Lower leg skin (tissue), 4 donors: ENCODE measurements at regions not wholly inside any gene's neighbourhood (a gene's known extent, or its start where the extent isn't known, plus 50 kb on each side); places are given as distances from the start of the nearest gene placed in this dataset.

Experiments
- DNase-seq, 2 donors: peaks; one replicate each; pipeline ENCODE4 v3.0.0-alpha.2; 2019; ENCODE audit warnings: low spot score in 2 of 2
- H3K4me3 ChIP-seq: fragments of 200-600 bp; sonication (generic); 2 replicates; pipeline ENCODE4 v1.5.1; 2017; ENCODE audit warnings: mild to moderate bottlenecking, low read depth; ENCODE audit not compliant: poor library complexity, severe bottlenecking
- CTCF ChIP-seq, 3 donors: fragments of 450-650 bp; IDR thresholded peaks; one replicate each; pipeline ENCODE4 v1.5.1; 2016; ENCODE audit warnings: antibody characterized with exemption in 3 of 3, mild to moderate bottlenecking in 3 of 3, moderate library complexity in 2 of 3
- POLR2A ChIP-seq, 2 donors: fragments of 450-650 bp; IDR thresholded peaks; one replicate each; pipeline ENCODE4 v1.6.1; 2016 to 2017; ENCODE audit warnings: antibody characterized with exemption in 2 of 2, mild to moderate bottlenecking in 1 of 2, moderate library complexity in 1 of 2
- WGBS, 2 donors: methylation state at CpG; one replicate each; pipeline ENCODE4 v1.1.5; 2018; 5-methylcytosine and 5-hydroxymethylcytosine counted together
- intact Hi-C: fragments of 100-400 bp; cut with DNase I; formaldehyde crosslinking; loops from one replicate; pipeline ENCODE4 v1.15.0; 2023; ENCODE audit warnings: low total_unique reads

DNA sequence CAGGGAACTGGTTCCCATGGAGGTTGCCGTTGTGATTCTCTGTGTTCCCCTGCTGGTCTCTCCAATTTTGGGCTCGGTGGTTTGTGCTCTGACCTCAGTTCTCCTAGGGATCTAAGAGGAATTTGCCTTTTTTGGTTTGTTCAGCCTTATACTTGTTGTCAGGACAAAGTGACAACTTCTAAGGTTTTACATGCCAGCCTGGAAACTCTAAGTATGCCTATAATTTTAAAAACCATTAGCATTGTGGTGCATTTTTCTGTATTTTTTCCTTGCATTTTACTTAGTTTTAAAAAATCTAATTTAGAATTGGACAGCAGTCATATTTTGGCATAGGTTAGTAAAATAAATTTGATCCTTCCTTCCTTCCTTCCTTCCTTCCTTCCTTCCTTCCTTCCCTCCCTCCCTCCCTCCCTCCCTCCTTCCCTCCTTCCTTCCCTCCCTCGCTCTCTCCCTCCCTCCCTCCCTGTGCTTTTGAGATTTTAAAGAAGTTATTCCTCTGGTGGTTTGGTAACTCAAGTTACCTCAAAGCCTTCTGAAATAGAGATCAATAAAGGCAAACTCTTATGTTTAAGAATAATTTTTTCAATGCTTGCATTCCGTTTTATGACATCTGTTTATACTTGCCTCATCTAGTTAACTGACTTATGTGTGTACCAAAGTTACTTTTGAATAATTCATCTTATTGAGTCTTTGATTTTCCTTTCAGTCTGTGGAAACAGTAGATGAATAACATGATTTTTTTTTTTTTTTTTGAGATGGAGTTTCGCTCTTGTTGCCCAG, 141.3 kb upstream of the RGS17 start:
- H3K4me3 ChIP-seq: no peak overlapping the region
- TF ChIP-seq POLR2A (IDR thresholded peaks at IDR 0.05) (no peak), CTCF (IDR thresholded peaks at IDR 0.05) (no peak)
- DNase-seq: no peak
- 72% methylated on average over 5 of the region's 5 CpGs for WGBS, 2 donors
- intact Hi-C loops: no loop called here

DNA sequence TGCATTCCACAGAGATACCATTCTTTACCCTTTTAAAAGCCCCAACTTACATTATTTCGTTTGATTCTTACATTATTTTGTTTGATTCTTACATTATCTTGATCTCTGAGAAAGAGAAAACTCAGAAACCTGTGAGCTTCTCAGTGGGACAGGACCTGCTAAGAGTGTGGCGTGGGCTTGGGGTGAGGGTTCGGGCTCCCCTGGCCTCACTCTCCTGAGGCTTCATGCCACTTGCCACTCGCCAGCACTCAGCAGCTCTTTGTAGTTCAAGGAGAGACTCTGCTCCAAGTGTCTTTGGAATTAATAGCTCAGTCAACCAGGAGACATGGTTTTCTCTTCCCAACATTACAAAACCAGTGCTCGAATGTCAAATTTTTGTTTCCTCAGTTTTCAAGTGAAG, 132.4 kb upstream of the RGS17 start:
- no peak for DNase-seq
- TF ChIP-seq POLR2A (IDR thresholded peaks at IDR 0.05) (no peak), CTCF (IDR thresholded peaks at IDR 0.05) (no peak)
- intact Hi-C loops: no loop called here
- 79 to 82% methylated on average over 5 of the region's 5 CpGs for WGBS, 2 donors
- H3K4me3 ChIP-seq: no peak overlapping the region

- H3K4me3 ChIP-seq: no peak overlapping the region
- no peak for DNase-seq
- TF ChIP-seq CTCF (IDR thresholded peaks at IDR 0.05): no peak
- no peak for TF ChIP-seq POLR2A (IDR thresholded peaks at IDR 0.05)
- intact Hi-C loops: loop anchor here (5.0 kb wide), 1 partner anchor 1146 kb away; no protein-coding TSS in a partner anchor
These were observed 120.2 kb upstream of the RGS17 start for GRCh38 chr6:153251326-153251725.

GRCh38 chr6:153237670-153238069, 106.6 kb upstream of the RGS17 start:
- WGBS, 2 donors: 37 to 53% methylated on average over 3 of the region's 3 CpGs
- no peak for DNase-seq
- H3K4me3 ChIP-seq: no peak overlapping the region
- intact Hi-C loops: no loop called here
- no peak for TF ChIP-seq POLR2A (IDR thresholded peaks at IDR 0.05)
- no peak for TF ChIP-seq CTCF (IDR thresholded peaks at IDR 0.05)

GRCh38 chr6:153231048-153231646, 100.1 kb upstream of the RGS17 start:
- WGBS, 2 donors: 7 to 9% methylated on average over 12 of the region's 12 CpGs
- DNase-seq: no peak
- no peak overlapping the region for H3K4me3 ChIP-seq
- TF ChIP-seq POLR2A (IDR thresholded peaks at IDR 0.05) (no peak), CTCF (IDR thresholded peaks at IDR 0.05) (no peak)
- intact Hi-C loops: no loop called here
